Loucy (cell line): ENCODE measurements at regions not wholly inside any gene's neighbourhood (a gene's known extent, or its start where the extent isn't known, plus 50 kb on each side); places are given as distances from the start of the nearest gene placed in this dataset.
"Not testable (repeated sequence)": the region's sequence is repeated elsewhere in the genome, so short reads cannot be mapped to it uniquely, and the experiment has no call there.

ENCODE experiments used
- H2AFZ ChIP-seq: fragments of 200-600 bp; sonication (generic); 2 replicates; pipeline ENCODE4 v1.6.0; 2016; ENCODE audit warnings: antibody characterized with exemption, mild to moderate bottlenecking, low read length, moderate library complexity
- H3F3A ChIP-seq: fragments of 200-600 bp; 2 replicates; pipeline ENCODE4 v1.6.0; 2016; ENCODE audit warnings: antibody characterized with exemption, low read depth, mild to moderate bottlenecking
- H3K27me3 ChIP-seq: fragments of 200-600 bp; sonication (generic); 2 replicates; pipeline ENCODE4 v1.6.1; 2014; ENCODE audit warnings: low read length, mild to moderate bottlenecking; ENCODE audit not compliant: insufficient read depth, poor library complexity, severe bottlenecking
- H3K36me3 ChIP-seq: fragments of 200-600 bp; sonication (generic); 2 replicates; pipeline ENCODE4 v1.6.1; 2016; ENCODE audit warnings: low read length; ENCODE audit not compliant: insufficient read depth
- H3K4me1 ChIP-seq: fragments of 200-600 bp; sonication (generic); 2 replicates; pipeline ENCODE4 v1.5.1; 2014; ENCODE audit warnings: low read length, mild to moderate bottlenecking; ENCODE audit not compliant: insufficient read depth, poor library complexity, severe bottlenecking
- H3K4me2 ChIP-seq: fragments of 200-600 bp; sonication (generic); 2 replicates; pipeline ENCODE4 v1.6.0; 2014; ENCODE audit warnings: antibody characterized with exemption, low read length, low read depth, mild to moderate bottlenecking; ENCODE audit not compliant: poor library complexity, severe bottlenecking
- H3K4me3 ChIP-seq: fragments of 200-600 bp; sonication (generic); 2 replicates; pipeline ENCODE4 v1.5.1; 2014; ENCODE audit warnings: low read length, mild to moderate bottlenecking, mixed read lengths; ENCODE audit not compliant: poor library complexity, severe bottlenecking
- H3K79me2 ChIP-seq: fragments of 200-600 bp; sonication (generic); 2 replicates; pipeline ENCODE4 v1.6.1; 2014; ENCODE audit warnings: low read length; ENCODE audit not compliant: insufficient read depth
- H3K9ac ChIP-seq: fragments of 200-600 bp; sonication (generic); 2 replicates; pipeline ENCODE4 v1.6.0; 2014; ENCODE audit warnings: mild to moderate bottlenecking, low read depth, low read length, moderate library complexity; ENCODE audit not compliant: poor library complexity, severe bottlenecking
- H3K9me2 ChIP-seq: fragments of 200-600 bp; sonication (generic); replicated peaks from 2 replicates; pipeline ENCODE4 v1.6.1; 2016; ENCODE audit warnings: low read depth, low read length, mixed read lengths
- H3K9me3 ChIP-seq: fragments of 200-600 bp; sonication (generic); 2 replicates; pipeline ENCODE4 v1.6.1; 2014; ENCODE audit warnings: mild to moderate bottlenecking, antibody characterized with exemption, low read length, low read depth; ENCODE audit not compliant: insufficient read depth
- H4K20me1 ChIP-seq: fragments of 200-600 bp; sonication (generic); 2 replicates; pipeline ENCODE4 v1.6.0; 2014; ENCODE audit warnings: antibody characterized with exemption, low read length, mild to moderate bottlenecking; ENCODE audit not compliant: insufficient read depth, poor library complexity, severe bottlenecking
- CTCF ChIP-seq: fragments of 200-600 bp; sonication (generic); conservative IDR thresholded peaks from 2 replicates; pipeline ENCODE4 v1.5.1; 2014; ENCODE audit warnings: mild to moderate bottlenecking, antibody characterized with exemption, low read length
- EZH2phosphoT487 ChIP-seq: fragments of 200-600 bp; IDR thresholded peaks from 2 replicates; pipeline ENCODE4 v1.6.1; 2018; ENCODE audit warnings: antibody characterized with exemption, mild to moderate bottlenecking, moderate library complexity, borderline replicate concordance

DNA sequence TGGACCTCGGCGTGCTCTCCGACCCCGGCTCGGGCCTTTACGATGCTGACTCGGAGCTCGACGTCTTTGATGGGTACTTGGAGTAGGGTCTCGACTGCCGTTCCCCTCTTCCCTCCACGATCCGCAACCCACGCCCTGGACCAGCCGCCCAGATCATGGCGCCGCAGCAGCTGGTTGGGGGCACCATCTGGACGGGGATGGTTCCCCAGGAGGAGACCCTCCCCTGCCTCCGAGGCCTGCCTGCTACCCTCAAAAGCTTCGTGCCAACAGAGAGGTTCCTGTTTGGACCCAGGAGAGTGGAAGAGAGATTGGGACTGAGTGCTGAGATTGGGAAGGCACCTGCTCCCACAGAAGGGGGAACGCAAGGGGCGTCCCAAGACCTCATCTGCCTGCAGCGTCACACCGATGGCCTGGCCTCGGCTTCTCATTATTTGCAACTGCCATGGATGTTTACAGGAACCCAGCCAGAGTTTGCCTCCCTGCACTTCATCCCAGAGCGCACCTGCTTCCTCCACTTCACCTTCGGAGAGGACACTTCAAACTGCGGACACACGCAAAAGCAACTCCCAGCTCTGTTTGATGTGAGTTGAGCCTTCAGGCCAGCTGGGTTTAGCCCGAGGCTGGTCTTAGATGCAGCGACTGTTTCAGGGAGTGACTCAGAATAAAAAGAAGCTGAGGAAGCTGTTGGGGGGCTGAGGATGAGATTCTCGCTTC is 58.9 kb downstream of the GOLGA6L7 start:
- not testable (repeated sequence) for H3K4me1 ChIP-seq, H3K9me2 ChIP-seq, H3K27me3 ChIP-seq, H3K9me3 ChIP-seq, H3K36me3 ChIP-seq, H4K20me1 ChIP-seq, H3F3A ChIP-seq
- peak overlapping the region; percentile 70 for H3K4me2 ChIP-seq
- peak overlapping the region; percentile 59; the same call in 1 of the 2 replicates for H2AFZ ChIP-seq
- TF ChIP-seq CTCF = peak; percentile 39
- H3K4me3 ChIP-seq = peak overlapping the region; percentile 73
- peak overlapping the region; percentile 47 for H3K9ac ChIP-seq
- H3K79me2 ChIP-seq = peaks cover 21% of the 10 kb centered on the region; the same call in 1 of the 2 replicates

GRCh38 chr15:28788649-28789400 is 59.6 kb downstream of the GOLGA6L7 start:
- H3K79me2 ChIP-seq = peaks cover 15% of the 10 kb centered on the region; the same call in 1 of the 2 replicates
- not testable (repeated sequence) for H3K9me2 ChIP-seq, H3K4me1 ChIP-seq, H3F3A ChIP-seq, H3K36me3 ChIP-seq, H3K4me3 ChIP-seq, H4K20me1 ChIP-seq, H2AFZ ChIP-seq, H3K27me3 ChIP-seq, H3K9me3 ChIP-seq, H3K9ac ChIP-seq
- peak overlapping the region; percentile 37 for H3K4me2 ChIP-seq

- not testable (repeated sequence) for H3K4me3 ChIP-seq, H3F3A ChIP-seq, H2AFZ ChIP-seq, H3K4me1 ChIP-seq, H3K9me2 ChIP-seq, H3K9ac ChIP-seq, H3K36me3 ChIP-seq, H3K27me3 ChIP-seq, H4K20me1 ChIP-seq, H3K9me3 ChIP-seq
- Histone ChIP-seq H3K4me2 (peak overlapping the region; percentile 37), H3K79me2 (peaks cover 15% of the 10 kb centered on the region; the same call in 1 of the 2 replicates)
These were observed 60.3 kb downstream of the GOLGA6L7 start for GRCh38 chr15:28788176-28788575.

DNA sequence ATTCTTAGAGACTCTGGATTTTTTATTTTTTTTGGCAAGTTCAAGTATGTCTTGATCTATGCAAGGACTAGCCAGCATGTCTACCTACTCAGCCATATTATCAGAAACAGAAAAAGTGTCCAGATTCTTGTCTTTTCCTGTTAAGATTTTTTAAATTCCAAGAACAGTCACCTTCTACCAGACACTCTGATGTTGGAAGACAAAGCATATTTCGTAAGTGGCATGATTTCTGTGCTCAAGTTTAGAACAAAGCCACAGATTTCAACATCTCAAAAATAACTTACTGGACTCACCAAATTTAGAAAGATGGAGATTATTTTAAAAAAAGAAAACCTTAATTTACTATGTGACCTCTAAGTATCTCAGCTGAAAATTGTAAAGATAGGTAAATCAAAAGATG is 61.9 kb downstream of the GOLGA6L7 start:
- Histone ChIP-seq H3K9ac (no peak overlapping the region), H3F3A (no peaks in the 10 kb centered on the region), H3K4me3 (no peak overlapping the region), H3K9me3 (no peaks in the 10 kb centered on the region), H4K20me1 (no peaks in the 10 kb centered on the region), H2AFZ (no peak overlapping the region), H3K4me1 (peaks cover 4% of the 10 kb centered on the region), H3K36me3 (no peaks in the 10 kb centered on the region), H3K79me2 (0 out of 2 replicates have a peak, but pooled peaks cover 2% of the 10 kb centered on the region), H3K4me2 (no peak overlapping the region), H3K9me2 (no peaks in the 10 kb centered on the region), H3K27me3 (no peaks in the 10 kb centered on the region)
- TF ChIP-seq EZH2phosphoT487 (no peak), CTCF (no peak)

DNA sequence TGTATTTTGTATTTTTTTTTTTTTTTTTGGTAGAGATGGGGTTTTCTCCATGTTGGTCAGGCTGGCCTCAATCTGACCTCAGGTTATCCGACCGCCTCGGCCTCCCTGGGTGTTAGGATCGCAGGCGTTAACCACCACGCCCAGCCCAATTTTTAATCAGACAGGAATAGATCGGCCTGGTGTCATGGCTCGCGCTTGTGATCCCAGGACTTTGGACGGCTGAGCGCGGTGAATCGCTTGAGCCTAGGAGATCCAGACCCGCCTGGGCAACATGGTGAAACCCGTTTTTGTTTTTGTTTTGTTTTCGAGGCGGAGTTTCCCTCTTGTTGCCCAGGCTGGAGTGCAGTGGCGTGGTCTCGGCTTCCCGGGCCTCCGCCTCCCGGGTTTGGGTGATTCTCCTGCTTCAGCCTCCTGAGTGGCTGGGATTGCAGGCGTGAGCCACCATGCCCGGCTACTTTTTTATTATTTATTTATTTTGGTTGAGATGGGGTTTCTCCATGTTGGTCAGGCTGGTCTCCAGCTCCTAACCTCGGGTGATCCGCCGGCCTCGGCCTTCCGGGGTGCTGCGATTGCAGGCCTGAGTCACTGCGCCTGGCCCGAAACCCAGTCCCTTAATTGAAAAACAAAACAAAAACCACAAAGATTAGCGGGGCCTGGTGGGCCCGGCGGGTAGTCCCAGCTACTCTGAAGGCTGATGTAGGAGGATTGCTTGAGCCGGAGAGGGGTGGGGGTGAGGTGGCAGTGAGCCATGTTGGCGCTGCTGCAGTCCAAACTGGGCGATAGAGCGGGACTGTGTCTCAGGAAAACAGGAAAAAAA is 63.9 kb downstream of the GOLGA6L7 start:
- not testable (repeated sequence) for H3F3A ChIP-seq, H3K9ac ChIP-seq, H3K4me2 ChIP-seq, H3K36me3 ChIP-seq, H3K27me3 ChIP-seq, H3K4me1 ChIP-seq, H3K79me2 ChIP-seq, H2AFZ ChIP-seq, H3K4me3 ChIP-seq, H4K20me1 ChIP-seq, H3K9me2 ChIP-seq, H3K9me3 ChIP-seq
